NCI-H2196 (cell line): ENCODE measurements at regions not wholly inside any gene's neighbourhood (a gene's known extent, or its start where the extent isn't known, plus 50 kb on each side); places are given as distances from the start of the nearest gene placed in this dataset.

Experiments used
- DNase-seq: peaks from one replicate; lab custom pipeline; 2025; ENCODE audit not compliant: unreplicated experiment; lab: John Stamatoyannopoulos, UW

DNA sequence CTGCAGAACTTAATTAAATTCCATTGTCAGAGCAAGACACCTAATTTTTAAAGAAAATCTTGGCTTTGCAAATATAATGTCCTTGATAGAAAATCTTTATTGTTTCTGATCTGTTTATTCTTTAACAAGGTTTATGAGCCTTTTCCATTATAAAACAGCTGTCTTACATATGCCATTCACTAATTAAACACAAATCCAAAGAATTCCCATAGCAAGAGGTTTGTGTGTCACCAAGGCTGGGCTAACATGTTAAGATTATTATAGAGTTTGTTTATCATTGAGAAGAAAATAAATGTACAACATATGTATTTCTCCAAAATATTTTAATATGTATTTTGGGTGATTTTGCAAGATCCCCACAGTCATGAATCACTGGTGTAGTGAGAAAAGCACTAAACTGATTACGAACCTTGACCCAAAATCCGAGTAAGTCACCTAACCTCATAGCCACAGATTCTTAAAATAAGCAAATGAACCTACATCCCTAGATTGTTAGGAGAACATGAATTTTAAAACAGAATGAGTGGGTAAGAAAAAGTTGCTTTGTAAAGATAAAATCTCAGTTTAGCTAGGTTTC lies 694.8 kb upstream of the INTU start:
- DNase-seq: no peak

DNA sequence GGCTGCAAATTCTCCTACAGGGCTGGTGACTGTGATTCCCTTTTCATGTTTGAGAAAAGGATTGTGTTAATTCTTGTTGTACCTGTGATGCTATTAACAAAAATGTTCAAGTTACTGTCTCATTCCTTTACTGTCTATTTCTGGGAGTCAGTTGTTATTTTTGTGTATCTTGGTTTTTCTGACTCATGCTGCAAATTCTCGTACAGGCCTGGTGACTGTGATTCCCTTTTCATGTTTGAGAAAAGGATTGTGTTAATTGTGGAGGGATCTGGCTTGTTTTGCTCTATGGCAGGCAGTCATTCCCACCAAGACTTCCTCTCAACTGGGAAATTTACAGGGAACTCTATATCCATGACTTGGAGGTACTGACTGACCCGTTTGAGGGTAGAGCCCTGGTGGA lies 693.4 kb upstream of the INTU start:
- DNase-seq: no peak

DNA sequence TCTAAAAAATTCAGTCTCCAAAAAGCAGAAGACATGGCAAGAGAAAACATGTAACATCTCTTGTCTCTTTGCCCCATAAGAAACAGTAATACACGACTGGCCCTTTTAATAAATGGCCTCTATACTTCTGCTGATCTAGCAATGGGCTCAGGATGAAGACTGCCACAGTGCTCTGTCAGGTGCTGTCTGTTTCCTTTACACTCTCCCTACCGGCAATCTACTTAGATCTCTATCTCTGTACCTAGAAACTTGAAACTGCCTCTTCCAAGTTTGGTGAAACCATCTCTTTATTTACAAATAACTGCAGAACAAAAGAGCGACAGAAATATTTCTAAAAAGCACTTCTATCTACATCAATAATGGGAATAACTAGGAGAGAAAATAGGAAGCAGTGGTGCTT lies 685.2 kb upstream of the INTU start:
- DNase-seq: no peak

- no peak for DNase-seq
These were observed 678.0 kb upstream of the INTU start for GRCh38 chr4:126954537-126955291.

GRCh38 chr4:126955292-126956183 lies 677.2 kb upstream of the INTU start:
- no peak for DNase-seq

DNA sequence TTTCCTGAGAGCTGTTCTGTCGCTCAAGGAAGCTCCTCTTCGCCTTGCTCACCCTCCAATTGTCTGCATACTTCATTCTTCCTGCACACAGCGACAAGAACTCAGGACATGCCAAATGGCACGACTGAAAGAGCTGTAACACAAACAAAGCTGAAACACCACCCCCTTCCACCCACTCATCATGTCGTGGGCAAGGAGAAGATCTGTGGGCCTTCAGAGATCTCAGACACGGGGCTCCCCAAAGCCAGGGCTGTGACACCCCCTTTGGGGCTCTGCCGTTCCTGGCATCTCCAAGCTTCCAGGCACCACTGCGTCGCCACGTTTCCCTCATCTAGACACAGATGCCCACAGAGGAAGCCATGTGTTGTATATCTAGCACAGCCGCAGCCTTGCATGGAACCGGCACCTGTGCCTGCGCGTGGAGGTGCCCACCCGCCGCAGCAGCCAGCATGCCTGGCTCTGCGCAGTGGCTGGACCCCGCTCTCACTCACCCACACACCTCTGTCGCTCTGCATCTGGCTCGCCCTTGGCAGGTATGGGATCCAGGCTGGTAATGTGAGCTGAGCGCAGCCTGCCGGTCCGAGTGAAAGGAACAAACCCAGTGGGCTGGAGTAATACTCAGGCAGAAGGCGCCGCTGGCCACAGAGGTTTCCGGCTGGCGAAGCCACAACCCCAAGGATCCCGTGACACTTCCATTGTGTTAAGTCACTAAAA lies 676.4 kb upstream of the INTU start:
- DNase-seq: no peak

- no peak for DNase-seq
These were observed 675.2 kb upstream of the INTU start for GRCh38 chr4:126957556-126957955.

GRCh38 chr4:126957987-126958386 lies 674.8 kb upstream of the INTU start:
- DNase-seq: no peak

DNA sequence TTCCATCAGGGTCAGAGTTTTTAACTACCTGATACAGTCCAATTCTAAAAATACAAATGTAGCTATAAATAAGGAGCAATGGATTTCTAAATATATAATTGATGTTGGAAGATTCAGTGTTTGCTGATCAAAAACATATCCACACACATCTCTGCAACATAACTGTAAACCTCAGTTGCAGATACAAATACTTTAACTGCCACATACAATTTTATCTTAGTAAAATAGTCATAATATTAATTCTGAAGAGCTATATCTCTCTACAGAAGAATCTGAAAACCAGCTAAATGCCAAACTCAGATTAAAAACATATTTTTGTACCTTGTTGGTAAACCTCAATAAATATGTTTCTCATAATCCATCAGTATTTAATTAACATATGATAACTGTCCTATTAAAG lies 674.3 kb upstream of the INTU start:
- no peak for DNase-seq

GRCh38 chr4:126959056-126959745 lies 673.6 kb upstream of the INTU start:
- no peak for DNase-seq

DNA sequence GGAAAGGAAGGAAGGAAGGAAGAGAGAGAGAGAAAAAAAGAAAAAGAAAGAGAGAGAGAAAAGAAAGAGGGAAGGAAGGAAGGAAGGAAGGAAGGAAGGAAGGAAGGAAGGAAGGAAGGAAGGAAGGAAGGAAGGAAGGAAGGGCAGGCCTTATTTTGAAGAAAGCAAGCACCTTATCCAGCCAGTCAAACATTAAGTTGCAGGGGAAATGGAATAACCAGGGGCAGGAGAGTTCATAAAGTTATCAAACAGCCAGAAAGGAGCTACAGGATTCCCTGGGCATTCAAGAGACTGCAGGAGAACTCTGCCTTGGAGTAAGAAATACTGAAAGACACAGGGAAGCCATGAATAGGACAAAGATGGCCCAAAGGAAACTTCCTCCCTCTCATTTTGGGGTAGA lies 672.0 kb upstream of the INTU start:
- DNase-seq: no peak

DNA sequence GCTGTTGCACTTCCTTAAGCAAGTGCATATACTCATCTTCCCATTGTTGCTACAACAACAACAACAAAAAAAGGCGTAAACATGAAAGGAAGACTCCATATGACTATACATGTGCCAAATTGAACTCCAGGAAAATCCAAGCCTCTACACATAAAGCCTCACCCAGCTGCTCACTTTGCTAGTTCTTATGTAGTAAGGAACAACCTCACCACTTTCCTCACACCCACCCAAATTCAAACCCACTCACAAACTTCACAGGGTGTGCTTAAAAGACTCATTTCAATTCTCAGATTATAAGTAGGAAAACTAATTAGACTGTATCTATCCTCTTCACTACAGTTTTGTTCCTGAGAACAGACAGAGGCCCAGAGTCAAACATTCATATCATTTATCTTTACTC lies 671.1 kb upstream of the INTU start:
- DNase-seq: no peak

DNA sequence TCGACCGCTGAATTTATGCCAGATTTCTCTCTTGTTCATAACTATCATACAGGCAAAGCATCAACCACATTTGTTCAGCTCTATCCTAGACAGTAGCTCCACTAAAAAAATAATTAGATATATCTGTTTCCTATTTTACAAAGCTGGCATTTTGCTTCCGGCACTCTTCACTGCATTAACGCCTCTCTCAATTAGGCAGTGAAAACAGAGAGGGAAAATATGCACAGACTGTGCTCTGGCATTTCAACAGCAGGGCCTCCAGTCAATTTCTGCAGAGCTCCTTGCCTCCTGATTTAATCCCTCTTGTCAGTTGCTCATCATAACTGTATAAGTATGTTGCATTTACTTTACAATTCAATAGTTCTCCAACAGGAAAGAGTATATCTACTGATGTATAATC lies 666.9 kb upstream of the INTU start:
- DNase-seq: no peak

DNA sequence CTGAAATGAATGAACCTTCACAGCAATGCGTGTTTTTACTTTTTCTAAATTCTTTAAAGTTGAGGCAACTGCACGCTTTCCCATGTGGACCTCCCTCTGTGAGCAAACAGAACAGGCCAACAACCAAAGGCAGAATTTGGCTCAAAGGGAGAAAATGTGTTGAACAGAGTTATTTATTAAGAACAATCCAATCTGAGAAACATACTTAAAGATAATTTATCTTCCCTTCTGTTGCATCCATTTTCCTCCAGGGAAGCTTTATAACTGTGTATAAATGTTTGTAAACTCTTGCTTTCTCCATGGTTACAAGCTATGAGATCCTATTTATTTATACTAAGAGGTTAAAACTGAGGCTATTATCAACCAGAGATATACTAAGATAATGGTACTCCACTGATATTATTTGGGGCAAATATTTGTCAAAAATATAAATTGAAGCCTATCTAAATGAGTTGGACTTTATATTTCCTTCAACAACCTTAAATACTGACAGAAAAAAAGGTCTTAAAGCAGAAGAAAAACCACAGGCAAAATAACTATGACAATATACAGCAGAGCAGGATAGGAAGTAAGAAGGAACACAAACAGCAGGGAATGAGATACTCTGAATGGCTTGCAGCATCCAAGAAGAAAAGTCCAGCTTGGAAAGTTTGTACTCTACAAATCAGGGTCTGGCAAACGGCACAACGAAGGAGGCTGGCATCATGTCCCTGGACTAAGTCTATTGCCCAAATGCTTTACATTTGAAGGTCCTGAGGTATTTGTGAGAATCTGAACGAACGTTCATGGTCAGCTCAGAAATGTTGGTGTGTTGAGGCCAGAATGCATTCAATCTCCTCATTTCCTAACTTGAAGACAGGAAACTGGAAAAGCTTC lies 663.2 kb upstream of the INTU start:
- DNase-seq: no peak

- DNase-seq: no peak
These were observed 659.6 kb upstream of the INTU start for GRCh38 chr4:126973201-126973600.

- no peak for DNase-seq
These were observed 655.7 kb upstream of the INTU start for GRCh38 chr4:126976850-126977632.

GRCh38 chr4:126986005-126986404 lies 646.8 kb upstream of the INTU start:
- DNase-seq: no peak

DNA sequence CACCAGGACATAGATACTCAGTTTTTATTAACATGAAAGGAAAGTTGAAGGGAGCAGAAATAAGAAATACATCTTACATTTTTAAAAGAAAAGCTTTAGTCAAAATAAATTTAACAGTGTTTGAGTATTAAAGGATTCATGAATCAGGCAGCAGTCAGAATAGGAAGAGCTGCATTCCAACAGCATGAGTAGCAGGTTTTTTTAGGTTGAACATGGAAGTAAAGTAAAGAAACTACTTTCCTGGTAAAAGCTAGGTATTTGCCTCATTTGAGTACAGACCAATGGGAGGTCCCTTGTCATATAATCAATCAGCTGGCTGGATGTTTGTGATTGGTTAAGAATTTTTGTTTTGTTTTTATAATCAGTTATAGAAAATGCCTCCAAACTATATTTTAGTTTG lies 645.9 kb upstream of the INTU start:
- DNase-seq: no peak

DNA sequence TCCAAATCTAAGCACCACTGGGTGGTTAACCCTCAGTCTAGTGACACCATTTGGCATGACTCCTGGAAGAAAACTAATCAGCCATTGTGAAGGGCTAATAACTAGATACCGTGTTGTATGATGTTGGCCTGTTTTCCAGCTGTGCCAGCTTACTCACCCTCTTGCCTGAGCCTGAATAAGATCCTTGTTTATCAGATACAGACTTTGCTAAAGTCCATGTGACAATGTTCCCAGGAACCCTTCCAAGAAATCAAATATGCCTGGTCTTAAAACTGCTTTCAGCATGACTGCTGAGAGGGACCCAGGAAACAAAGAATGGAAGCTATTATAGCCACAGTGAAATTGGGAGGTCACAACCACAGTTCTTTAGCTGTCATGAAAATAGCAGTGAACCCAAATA lies 640.8 kb upstream of the INTU start:
- DNase-seq: no peak
